ENCODE measurements at regions not wholly inside any gene's neighbourhood (a gene's known extent, or its start where the extent isn't known, plus 50 kb on each side); places are given as distances from the start of the nearest gene placed in this dataset.
"Not testable (repeated sequence)": the region's sequence is repeated elsewhere in the genome, so short reads cannot be mapped to it uniquely, and the experiment has no call there.

GRCh38 chr21:17119466-17120297 is 393.2 kb upstream of the CXADR start:
- Histone ChIP-seq H3K4me3 (no peak overlapping the region), H3K36me3 (no peaks in the 10 kb centered on the region), H3K27me3 (no peaks in the 10 kb centered on the region), H3K9me3 (no peaks in the 10 kb centered on the region)
- no peak for DNase-seq

- not testable (repeated sequence) for H3K36me3 ChIP-seq, H3K9me3 ChIP-seq, DNase-seq
Measured at GRCh38 chr21:17127395-17127794, 385.4 kb upstream of the CXADR start.

GRCh38 chr21:17128132-17128531 is 384.7 kb upstream of the CXADR start:
- Histone ChIP-seq H3K9me3 (no peaks in the 10 kb centered on the region), H3K27me3 (no peaks in the 10 kb centered on the region), H3K36me3 (no peaks in the 10 kb centered on the region), H3K4me3 (no peak overlapping the region)
- DNase-seq, result no peak

More at GRCh38 chr21:17127395-17127794, 385.4 kb upstream of the CXADR start:
- not testable (repeated sequence) for H3K4me3 ChIP-seq, H3K27me3 ChIP-seq

GRCh38 chr21:17139159-17139558 is 373.7 kb upstream of the CXADR start:
- H3K36me3 ChIP-seq, H3K9me3 ChIP-seq, H3K27me3 ChIP-seq: not testable (repeated sequence)
- DNase-seq, result peak; percentile 8
- H3K4me3 ChIP-seq, result peak overlapping the region; percentile 42

- Histone ChIP-seq H3K4me3 (peak overlapping the region; percentile 42), H3K27me3 (no peaks in the 10 kb centered on the region), H3K9me3 (no peaks in the 10 kb centered on the region), H3K36me3 (no peaks in the 10 kb centered on the region)
- no peak for DNase-seq
Measured at GRCh38 chr21:17139696-17140095, 373.1 kb upstream of the CXADR start.

GRCh38 chr21:17146426-17146825 is 366.4 kb upstream of the CXADR start:
- Histone ChIP-seq H3K4me3 (no peak overlapping the region), H3K27me3 (no peaks in the 10 kb centered on the region), H3K9me3 (peaks cover 2% of the 10 kb centered on the region; the same call in 1 of the 2 replicates), H3K36me3 (no peaks in the 10 kb centered on the region)
- no peak for DNase-seq

GRCh38 chr21:17159697-17160096 is 353.1 kb upstream of the CXADR start:
- Histone ChIP-seq H3K4me3 (no peak overlapping the region), H3K27me3 (no peaks in the 10 kb centered on the region), H3K9me3 (no peaks in the 10 kb centered on the region; the same call in 1 of the 2 replicates), H3K36me3 (no peaks in the 10 kb centered on the region)
- no peak for DNase-seq

- no peaks in the 10 kb centered on the region for H3K27me3 ChIP-seq
- no peaks in the 10 kb centered on the region for H3K9me3 ChIP-seq
- no peak for DNase-seq
- no peak overlapping the region for H3K4me3 ChIP-seq
- H3K36me3 ChIP-seq, result no peaks in the 10 kb centered on the region
Measured at GRCh38 chr21:17185674-17186073, 327.2 kb upstream of the CXADR start.

- Histone ChIP-seq H3K27me3 (no peaks in the 10 kb centered on the region), H3K36me3 (no peaks in the 10 kb centered on the region), H3K4me3 (no peak overlapping the region), H3K9me3 (peaks cover 4% of the 10 kb centered on the region; the same call in 1 of the 2 replicates)
- DNase-seq, result no peak
Measured at GRCh38 chr21:17189963-17190362, 322.9 kb upstream of the CXADR start.

GRCh38 chr21:17191346-17191993 is 321.4 kb upstream of the CXADR start:
- DNase-seq, result peak; percentile 61
- H3K27me3 ChIP-seq, result no peaks in the 10 kb centered on the region
- no peaks in the 10 kb centered on the region for H3K36me3 ChIP-seq
- H3K9me3 ChIP-seq, result peaks cover 4% of the 10 kb centered on the region; the same call in 1 of the 2 replicates
- H3K4me3 ChIP-seq, result no peak overlapping the region

- H3K4me3 ChIP-seq, result no peak overlapping the region
- peaks cover 4% of the 10 kb centered on the region; the same call in 1 of the 2 replicates for H3K9me3 ChIP-seq
- no peaks in the 10 kb centered on the region for H3K36me3 ChIP-seq
- H3K27me3 ChIP-seq, result no peaks in the 10 kb centered on the region
- DNase-seq, result no peak
Measured at GRCh38 chr21:17195351-17195750, 317.5 kb upstream of the CXADR start.

GRCh38 chr21:17195976-17196375 is 316.9 kb upstream of the CXADR start:
- H3K4me3 ChIP-seq, result no peak overlapping the region

GRCh38 chr21:17196623-17197022 is 316.2 kb upstream of the CXADR start:
- Histone ChIP-seq H3K36me3 (no peaks in the 10 kb centered on the region), H3K27me3 (no peaks in the 10 kb centered on the region), H3K9me3 (no peaks in the 10 kb centered on the region), H3K4me3 (no peak overlapping the region)
- no peak for DNase-seq

More at GRCh38 chr21:17195976-17196375, 316.9 kb upstream of the CXADR start:
- no peak for DNase-seq
- H3K9me3 ChIP-seq, result peaks cover 2% of the 10 kb centered on the region; the same call in 1 of the 2 replicates
- H3K36me3 ChIP-seq, result no peaks in the 10 kb centered on the region
- H3K27me3 ChIP-seq, result no peaks in the 10 kb centered on the region

- Histone ChIP-seq H3K27me3 (no peaks in the 10 kb centered on the region), H3K9me3 (no peaks in the 10 kb centered on the region), H3K36me3 (no peaks in the 10 kb centered on the region), H3K4me3 (no peak overlapping the region)
- no peak for DNase-seq
Measured at GRCh38 chr21:17197996-17198395, 314.8 kb upstream of the CXADR start.

GRCh38 chr21:17200250-17200649 is 312.6 kb upstream of the CXADR start:
- Histone ChIP-seq H3K4me3 (no peak overlapping the region), H3K27me3 (no peaks in the 10 kb centered on the region), H3K9me3 (no peaks in the 10 kb centered on the region), H3K36me3 (no peaks in the 10 kb centered on the region)
- DNase-seq, result no peak

- DNase-seq, result no peak
- H3K9me3 ChIP-seq, result no peaks in the 10 kb centered on the region
- no peak overlapping the region for H3K4me3 ChIP-seq
- H3K27me3 ChIP-seq, result peaks cover 3% of the 10 kb centered on the region; the same call in 1 of the 2 replicates
- H3K36me3 ChIP-seq, result no peaks in the 10 kb centered on the region
Measured at GRCh38 chr21:17201741-17202260, 311.0 kb upstream of the CXADR start.

GRCh38 chr21:17214801-17215200 is 298.0 kb upstream of the CXADR start:
- DNase-seq, result no peak
- Histone ChIP-seq H3K9me3 (no peaks in the 10 kb centered on the region), H3K36me3 (no peaks in the 10 kb centered on the region), H3K4me3 (no peak overlapping the region), H3K27me3 (0 out of 2 replicates have a peak, but pooled peaks cover 5% of the 10 kb centered on the region)

Measured in MG63 (cell line).